GM23338 (cell line): ENCODE measurements at regions not wholly inside any gene's neighbourhood (a gene's known extent, or its start where the extent isn't known, plus 50 kb on each side); places are given as distances from the start of the nearest gene placed in this dataset.

ENCODE experiments used
- ATAC-seq: fragments of 200-7000 bp; cut with Tn5 transposase; 3 replicates; pipeline ENCODE4 v1.9.1; 2020
- DNase-seq: peaks from one replicate; pipeline ENCODE4 v3.0.0-alpha.2; 2015; ENCODE audit warnings: low spot score
- H2AFZ ChIP-seq: fragments of 200-600 bp; sonication (generic); 2 replicates; pipeline ENCODE4 v1.8.0; 2016; ENCODE audit warnings: antibody characterized with exemption, mild to moderate bottlenecking, moderate library complexity
- H3F3A ChIP-seq: fragments of 200-600 bp; sonication (generic); replicated peaks from 2 replicates; pipeline ENCODE4 v1.8.0; 2017; ENCODE audit warnings: antibody characterized with exemption, mixed run types, low read depth
- H3K27ac ChIP-seq: fragments of 200-600 bp; sonication (generic); 2 replicates; pipeline ENCODE4 v1.6.1; 2016; ENCODE audit warnings: low read depth
- H3K27me3 ChIP-seq: fragments of 200-600 bp; sonication (generic); 2 replicates; pipeline ENCODE4 v1.8.0; 2016; ENCODE audit warnings: mild to moderate bottlenecking, mixed run types, moderate library complexity; ENCODE audit not compliant: insufficient read depth
- H3K36me3 ChIP-seq: fragments of 200-600 bp; sonication (generic); 2 replicates; pipeline ENCODE4 v1.8.0; 2016; ENCODE audit warnings: mild to moderate bottlenecking; ENCODE audit not compliant: insufficient read depth
- H3K4me1 ChIP-seq: fragments of 200-600 bp; sonication (generic); 2 replicates; pipeline ENCODE4 v1.8.0; 2016; ENCODE audit warnings: mild to moderate bottlenecking, moderate library complexity; ENCODE audit not compliant: insufficient read depth
- H3K4me2 ChIP-seq: fragments of 200-600 bp; sonication (generic); 2 replicates; pipeline ENCODE4 v1.7.1; 2017; ENCODE audit warnings: mixed run types
- H3K4me3 ChIP-seq: fragments of 200-600 bp; sonication (generic); 2 replicates; pipeline ENCODE4 v1.6.1; 2016; ENCODE audit warnings: mixed run types
- H3K79me2 ChIP-seq: fragments of 200-600 bp; sonication (generic); replicated peaks from 2 replicates; pipeline ENCODE4 v1.8.0; 2017; ENCODE audit warnings: mild to moderate bottlenecking; ENCODE audit not compliant: insufficient read depth
- H3K9me2 ChIP-seq: fragments of 200-600 bp; sonication (generic); 2 replicates; pipeline ENCODE4 v1.8.0; 2017; ENCODE audit not compliant: insufficient read depth
- H4K20me1 ChIP-seq: fragments of 200-600 bp; sonication (generic); replicated peaks from 2 replicates; pipeline ENCODE4 v1.8.0; 2017; ENCODE audit warnings: mild to moderate bottlenecking; ENCODE audit not compliant: insufficient read depth
- H3K27ac Mint-ChIP-seq: 2 replicates; pipeline ENCODE4 v1.8.0; 2020; ENCODE audit warnings: inconsistent platforms, mild to moderate bottlenecking, moderate library complexity, mixed read lengths
- H3K27me3 Mint-ChIP-seq: 3 replicates; pipeline ENCODE4 v1.8.0; 2022; ENCODE audit warnings: low read depth, mild to moderate bottlenecking, moderate library complexity, mixed read lengths, inconsistent platforms; ENCODE audit not compliant: insufficient read depth, poor library complexity
- H3K36me3 Mint-ChIP-seq: 3 replicates; pipeline ENCODE4 v1.8.0; 2021; ENCODE audit warnings: low read depth, mild to moderate bottlenecking, inconsistent platforms, moderate library complexity, mixed read lengths
- H3K4me1 Mint-ChIP-seq: 3 replicates; pipeline ENCODE4 v1.8.0; 2020; ENCODE audit warnings: mild to moderate bottlenecking, inconsistent platforms, mixed read lengths
- H3K4me3 Mint-ChIP-seq: 3 replicates; pipeline ENCODE4 v1.8.0; 2021; ENCODE audit warnings: moderate library complexity, mild to moderate bottlenecking, inconsistent platforms, mixed read lengths
- H3K9me3 Mint-ChIP-seq: 3 replicates; pipeline ENCODE4 v1.8.0; 2020; ENCODE audit warnings: moderate library complexity, mild to moderate bottlenecking, inconsistent platforms, mixed read lengths
- CREB1 ChIP-seq: fragments of 250-450 bp; sonication (Bioruptor Pico); IDR thresholded peaks from 2 replicates; pipeline ENCODE4 v1.5.0; 2020; ENCODE audit warnings: low read depth, mild to moderate bottlenecking, moderate library complexity
- EZH2 ChIP-seq: fragments of 200-600 bp; sonication (generic); IDR thresholded peaks from one replicate; pipeline ENCODE4 v1.8.0; 2017; ENCODE audit warnings: antibody characterized with exemption, mild to moderate bottlenecking, low read depth; ENCODE audit not compliant: unreplicated experiment
- EZH2phosphoT487 ChIP-seq: fragments of 200-600 bp; sonication (generic); IDR thresholded peaks from one replicate; pipeline ENCODE4 v1.8.1; 2018; ENCODE audit warnings: antibody characterized with exemption; ENCODE audit not compliant: unreplicated experiment
- JUNB ChIP-seq: IDR thresholded peaks from one replicate; pipeline ENCODE4 v1.6.1; 2016; ENCODE audit warnings: antibody characterized with exemption; ENCODE audit not compliant: unreplicated experiment
- POLR2AphosphoS5 ChIP-seq: IDR thresholded peaks from 2 replicates; pipeline ENCODE4 v1.6.1; 2016; ENCODE audit warnings: antibody characterized with exemption, low read depth
- ZNF114 ChIP-seq: fragments of 250-450 bp; sonication (Bioruptor Pico); IDR thresholded peaks from 2 replicates; pipeline ENCODE4 v1.5.0; 2020; ENCODE audit warnings: mild to moderate bottlenecking, moderate library complexity
- TF ChIP-seq, protein P1 (sequence below): fragments of 250-450 bp; sonication (Bioruptor Pico); IDR thresholded peaks from 2 replicates; pipeline ENCODE4 v1.5.0; 2020; ENCODE audit warnings: mild to moderate bottlenecking, moderate library complexity
- TF ChIP-seq, protein P2 (sequence below), 2 experiments: fragments of 200-600 bp in 1 of 2; sonication (generic) in 1 of 2; conservative IDR thresholded peaks; 2 replicates each; pipeline versions ENCODE4 v1.5.1 to v1.6.1; 2016 to 2017; ENCODE audit warnings: antibody characterized with exemption in 2 of 2, low read depth in 2 of 2, mild to moderate bottlenecking in 2 of 2, moderate library complexity in 1 of 2

DNA sequence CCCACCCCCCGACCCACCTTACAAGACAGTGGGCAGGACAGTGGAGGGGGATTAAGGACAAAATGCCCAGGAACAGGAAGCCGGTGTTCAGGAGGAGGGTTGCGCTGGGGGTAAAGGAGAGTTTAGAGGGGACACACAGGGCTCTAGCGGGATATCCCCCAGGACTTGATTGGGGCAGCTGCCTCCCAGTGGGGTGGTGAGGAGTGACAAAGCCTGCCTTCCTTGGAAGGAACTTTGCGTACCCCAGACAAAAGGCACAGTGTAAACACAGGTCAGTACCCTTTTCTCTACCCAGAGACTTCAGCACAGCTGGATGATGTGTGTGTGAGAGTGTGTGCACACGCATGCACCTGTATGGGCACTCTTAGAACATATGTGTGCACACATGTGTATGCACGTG, 51.7 kb upstream of the BCAR3 start (continued):
- TF ChIP-seq, protein P1, sequence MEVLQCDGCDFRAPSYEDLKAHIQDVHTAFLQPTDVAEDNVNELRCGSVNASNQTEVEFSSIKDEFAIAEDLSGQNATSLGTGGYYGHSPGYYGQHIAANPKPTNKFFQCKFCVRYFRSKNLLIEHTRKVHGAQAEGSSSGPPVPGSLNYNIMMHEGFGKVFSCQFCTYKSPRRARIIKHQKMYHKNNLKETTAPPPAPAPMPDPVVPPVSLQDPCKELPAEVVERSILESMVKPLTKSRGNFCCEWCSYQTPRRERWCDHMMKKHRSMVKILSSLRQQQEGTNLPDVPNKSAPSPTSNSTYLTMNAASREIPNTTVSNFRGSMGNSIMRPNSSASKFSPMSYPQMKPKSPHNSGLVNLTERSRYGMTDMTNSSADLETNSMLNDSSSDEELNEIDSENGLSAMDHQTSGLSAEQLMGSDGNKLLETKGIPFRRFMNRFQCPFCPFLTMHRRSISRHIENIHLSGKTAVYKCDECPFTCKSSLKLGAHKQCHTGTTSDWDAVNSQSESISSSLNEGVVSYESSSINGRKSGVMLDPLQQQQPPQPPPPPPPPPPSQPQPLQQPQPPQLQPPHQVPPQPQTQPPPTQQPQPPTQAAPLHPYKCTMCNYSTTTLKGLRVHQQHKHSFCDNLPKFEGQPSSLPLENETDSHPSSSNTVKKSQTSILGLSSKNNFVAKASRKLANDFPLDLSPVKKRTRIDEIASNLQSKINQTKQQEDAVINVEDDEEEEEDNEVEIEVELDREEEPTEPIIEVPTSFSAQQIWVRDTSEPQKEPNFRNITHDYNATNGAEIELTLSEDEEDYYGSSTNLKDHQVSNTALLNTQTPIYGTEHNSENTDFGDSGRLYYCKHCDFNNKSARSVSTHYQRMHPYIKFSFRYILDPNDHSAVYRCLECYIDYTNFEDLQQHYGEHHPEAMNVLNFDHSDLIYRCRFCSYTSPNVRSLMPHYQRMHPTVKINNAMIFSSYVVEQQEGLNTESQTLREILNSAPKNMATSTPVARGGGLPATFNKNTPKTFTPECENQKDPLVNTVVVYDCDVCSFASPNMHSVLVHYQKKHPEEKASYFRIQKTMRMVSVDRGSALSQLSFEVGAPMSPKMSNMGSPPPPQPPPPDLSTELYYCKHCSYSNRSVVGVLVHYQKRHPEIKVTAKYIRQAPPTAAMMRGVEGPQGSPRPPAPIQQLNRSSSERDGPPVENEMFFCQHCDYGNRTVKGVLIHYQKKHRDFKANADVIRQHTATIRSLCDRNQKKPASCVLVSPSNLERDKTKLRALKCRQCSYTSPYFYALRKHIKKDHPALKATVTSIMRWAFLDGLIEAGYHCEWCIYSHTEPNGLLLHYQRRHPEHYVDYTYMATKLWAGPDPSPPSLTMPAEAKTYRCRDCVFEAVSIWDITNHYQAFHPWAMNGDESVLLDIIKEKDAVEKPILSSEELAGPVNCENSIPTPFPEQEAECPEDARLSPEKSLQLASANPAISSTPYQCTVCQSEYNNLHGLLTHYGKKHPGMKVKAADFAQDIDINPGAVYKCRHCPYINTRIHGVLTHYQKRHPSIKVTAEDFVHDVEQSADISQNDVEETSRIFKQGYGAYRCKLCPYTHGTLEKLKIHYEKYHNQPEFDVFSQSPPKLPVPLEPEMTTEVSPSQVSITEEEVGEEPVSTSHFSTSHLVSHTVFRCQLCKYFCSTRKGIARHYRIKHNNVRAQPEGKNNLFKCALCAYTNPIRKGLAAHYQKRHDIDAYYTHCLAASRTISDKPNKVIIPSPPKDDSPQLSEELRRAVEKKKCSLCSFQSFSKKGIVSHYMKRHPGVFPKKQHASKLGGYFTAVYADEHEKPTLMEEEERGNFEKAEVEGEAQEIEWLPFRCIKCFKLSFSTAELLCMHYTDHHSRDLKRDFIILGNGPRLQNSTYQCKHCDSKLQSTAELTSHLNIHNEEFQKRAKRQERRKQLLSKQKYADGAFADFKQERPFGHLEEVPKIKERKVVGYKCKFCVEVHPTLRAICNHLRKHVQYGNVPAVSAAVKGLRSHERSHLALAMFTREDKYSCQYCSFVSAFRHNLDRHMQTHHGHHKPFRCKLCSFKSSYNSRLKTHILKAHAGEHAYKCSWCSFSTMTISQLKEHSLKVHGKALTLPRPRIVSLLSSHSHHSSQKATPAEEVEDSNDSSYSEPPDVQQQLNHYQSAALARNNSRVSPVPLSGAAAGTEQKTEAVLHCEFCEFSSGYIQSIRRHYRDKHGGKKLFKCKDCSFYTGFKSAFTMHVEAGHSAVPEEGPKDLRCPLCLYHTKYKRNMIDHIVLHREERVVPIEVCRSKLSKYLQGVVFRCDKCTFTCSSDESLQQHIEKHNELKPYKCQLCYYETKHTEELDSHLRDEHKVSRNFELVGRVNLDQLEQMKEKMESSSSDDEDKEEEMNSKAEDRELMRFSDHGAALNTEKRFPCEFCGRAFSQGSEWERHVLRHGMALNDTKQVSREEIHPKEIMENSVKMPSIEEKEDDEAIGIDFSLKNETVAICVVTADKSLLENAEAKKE, result no peak
- TF ChIP-seq ZNF114 (CRISPR knock-in tag) (no peak), POLR2AphosphoS5 (no peak), CREB1 (CRISPR knock-in tag) (no peak), EZH2 (no peak), JUNB (no peak)

DNA sequence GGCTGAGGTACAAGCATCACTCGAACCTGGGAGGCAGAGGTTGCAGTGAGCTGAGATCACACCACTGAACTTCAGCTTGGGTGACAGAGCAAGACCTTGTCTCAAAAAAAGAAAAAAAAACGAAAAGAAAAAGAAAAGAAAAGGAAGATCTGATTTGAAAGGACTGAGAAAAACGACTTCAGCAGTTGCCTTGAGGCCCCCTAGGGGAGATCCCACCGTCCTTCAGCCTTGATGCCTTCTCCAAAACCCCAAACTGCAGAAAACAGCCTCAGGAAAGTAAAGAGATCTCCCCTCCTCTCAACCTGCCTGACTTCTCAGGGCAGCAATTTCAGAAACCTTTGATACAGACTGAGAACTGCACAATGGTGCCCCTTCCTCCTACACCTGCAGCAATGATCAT, 50.9 kb upstream of the BCAR3 start:
- Histone ChIP-seq H3K79me2 (no peaks in the 10 kb centered on the region), H2AFZ (peak overlapping the region; percentile 90), H3K36me3 (no peaks in the 10 kb centered on the region), H3K27me3 (no peaks in the 10 kb centered on the region), H3K4me2 (no peak overlapping the region), H3K4me1 (peaks cover 11% of the 10 kb centered on the region), H3K9me2 (peaks cover 10% of the 10 kb centered on the region), H3F3A (no peaks in the 10 kb centered on the region), H3K4me3 (no peak overlapping the region), H4K20me1 (no peaks in the 10 kb centered on the region), H3K27ac (no peak overlapping the region)
- no peak for TF ChIP-seq EZH2phosphoT487
- TF ChIP-seq, protein P2, sequence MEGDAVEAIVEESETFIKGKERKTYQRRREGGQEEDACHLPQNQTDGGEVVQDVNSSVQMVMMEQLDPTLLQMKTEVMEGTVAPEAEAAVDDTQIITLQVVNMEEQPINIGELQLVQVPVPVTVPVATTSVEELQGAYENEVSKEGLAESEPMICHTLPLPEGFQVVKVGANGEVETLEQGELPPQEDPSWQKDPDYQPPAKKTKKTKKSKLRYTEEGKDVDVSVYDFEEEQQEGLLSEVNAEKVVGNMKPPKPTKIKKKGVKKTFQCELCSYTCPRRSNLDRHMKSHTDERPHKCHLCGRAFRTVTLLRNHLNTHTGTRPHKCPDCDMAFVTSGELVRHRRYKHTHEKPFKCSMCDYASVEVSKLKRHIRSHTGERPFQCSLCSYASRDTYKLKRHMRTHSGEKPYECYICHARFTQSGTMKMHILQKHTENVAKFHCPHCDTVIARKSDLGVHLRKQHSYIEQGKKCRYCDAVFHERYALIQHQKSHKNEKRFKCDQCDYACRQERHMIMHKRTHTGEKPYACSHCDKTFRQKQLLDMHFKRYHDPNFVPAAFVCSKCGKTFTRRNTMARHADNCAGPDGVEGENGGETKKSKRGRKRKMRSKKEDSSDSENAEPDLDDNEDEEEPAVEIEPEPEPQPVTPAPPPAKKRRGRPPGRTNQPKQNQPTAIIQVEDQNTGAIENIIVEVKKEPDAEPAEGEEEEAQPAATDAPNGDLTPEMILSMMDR (conservative IDR thresholded peaks at IDR 0.05; ENCODE audit: low read depth in 2 of 2), result peak; percentile 40 to 62
- H3K36me3 Mint-ChIP-seq, result no peaks in the 10 kb centered on the region; the same call in 2 of the 3 replicates
- H3K27me3 Mint-ChIP-seq, result peaks cover 5% of the 10 kb centered on the region
- H3K27ac Mint-ChIP-seq, result no peak overlapping the region; the same call in 1 of the 2 replicates
- peak; percentile 68 for ATAC-seq
- peak; percentile 59 for DNase-seq
- H3K4me1 Mint-ChIP-seq, result peaks cover 21% of the 10 kb centered on the region
- no peaks in the 10 kb centered on the region for H3K9me3 Mint-ChIP-seq
- no peak overlapping the region for H3K4me3 Mint-ChIP-seq
